ENCODE measurements at regions not wholly inside any gene's neighbourhood (a gene's known extent, or its start where the extent isn't known, plus 50 kb on each side); places are given as distances from the start of the nearest gene placed in this dataset.

- intact Hi-C loops (cut with micrococcal nuclease), result no loop called here
Observed at GRCh38 chr1:59103457-59103856, 193.4 kb upstream of the FGGY start.

DNA sequence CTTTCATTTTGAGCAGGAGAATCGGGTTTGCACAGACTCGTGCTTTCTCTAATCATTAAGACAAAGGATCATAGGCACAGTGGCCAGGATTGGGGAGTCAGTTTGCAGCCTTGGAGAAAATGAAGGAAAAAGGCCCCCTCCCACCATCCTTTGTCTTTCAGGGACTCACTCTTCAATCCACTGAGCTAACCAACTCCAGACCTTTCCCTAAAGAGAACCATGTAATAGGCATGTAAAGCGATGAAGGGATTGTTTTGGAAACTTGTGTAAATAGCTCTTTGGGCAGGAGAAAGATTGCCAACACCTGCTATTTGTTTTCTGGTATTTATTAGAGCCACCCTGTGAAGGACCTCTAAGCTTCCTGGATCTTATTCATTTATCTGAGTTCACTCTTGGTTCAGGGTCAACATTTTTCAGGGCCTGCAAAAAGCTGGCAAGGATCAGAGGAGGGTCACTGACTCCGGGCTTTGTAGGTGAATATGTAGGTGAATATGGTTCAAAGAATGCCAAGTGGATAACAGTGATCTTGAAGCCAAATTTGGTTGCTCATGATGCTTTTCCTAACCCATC is 192.6 kb upstream of the FGGY start:
- intact Hi-C loops (cut with micrococcal nuclease), result no loop called here

DNA sequence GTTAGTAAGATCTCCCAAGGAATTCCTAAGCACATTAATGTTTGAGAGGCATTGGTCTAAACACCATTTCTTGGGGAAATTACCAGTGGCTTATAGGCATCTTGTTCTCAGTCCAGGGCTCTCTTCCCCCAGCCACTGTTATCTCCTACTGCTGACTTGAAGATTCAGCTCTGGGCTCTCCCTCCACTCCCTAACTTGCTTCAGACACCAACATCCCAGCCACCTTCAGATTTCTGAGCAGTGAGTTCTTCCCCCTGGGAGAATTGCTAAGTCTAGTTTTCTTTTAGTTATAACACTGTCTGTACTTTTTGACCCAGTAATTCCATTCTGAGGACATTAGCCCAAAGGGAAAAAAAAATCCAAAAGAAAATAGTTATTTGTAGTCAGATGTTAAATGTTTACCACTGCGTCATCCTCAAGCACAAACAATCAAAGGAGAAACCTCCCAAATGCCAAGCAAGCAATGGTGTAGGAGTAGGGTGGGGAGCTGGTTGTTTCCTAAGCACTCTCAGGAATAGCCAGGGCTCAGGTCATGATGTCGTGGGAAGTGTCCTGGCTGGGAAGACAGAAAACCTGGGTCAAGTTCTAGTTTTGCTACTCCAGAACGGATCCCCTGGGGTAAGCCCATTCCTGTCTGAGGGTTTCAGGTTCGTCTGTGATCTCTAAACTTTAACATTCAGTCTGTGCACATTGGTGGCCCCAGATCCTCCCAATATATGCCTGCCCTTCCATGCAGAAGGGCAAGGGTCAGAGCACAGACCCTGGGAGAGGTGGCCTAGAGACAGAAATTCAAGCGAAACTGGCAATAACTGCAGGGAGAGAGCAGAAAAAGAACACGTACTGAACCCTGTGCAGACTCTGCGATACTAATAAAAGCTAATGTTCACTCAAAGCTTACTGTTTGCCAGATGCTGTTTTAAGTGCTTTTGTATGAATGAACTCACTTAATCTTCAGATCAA is 191.1 kb upstream of the FGGY start:
- intact Hi-C loops (cut with micrococcal nuclease), result no loop called here

DNA sequence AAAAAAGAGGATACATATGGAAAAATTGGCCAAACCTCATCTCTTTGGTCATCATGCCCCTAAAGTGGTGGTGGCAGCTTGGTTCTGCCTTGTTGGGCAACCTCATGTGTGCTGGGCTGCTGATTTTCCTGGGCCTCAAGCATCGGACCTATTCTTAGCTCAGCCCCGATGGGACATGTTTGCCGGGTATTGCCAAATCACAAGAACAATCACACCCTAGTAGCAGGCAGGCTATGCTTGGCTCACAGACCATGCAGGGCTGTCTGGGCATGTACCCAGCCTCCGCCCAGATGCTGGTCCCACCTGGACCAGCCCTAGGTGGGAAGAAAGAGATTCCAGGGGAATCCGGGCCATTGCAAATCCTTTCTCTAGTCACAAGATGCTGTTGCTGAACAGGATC is 189.4 kb upstream of the FGGY start:
- intact Hi-C loops (cut with micrococcal nuclease), result no loop called here

- intact Hi-C loops (cut with micrococcal nuclease), result no loop called here
Observed at GRCh38 chr1:59107916-59108315, 189.0 kb upstream of the FGGY start.

- intact Hi-C loops (cut with micrococcal nuclease), result no loop called here
Observed at GRCh38 chr1:59108481-59109317, 188.2 kb upstream of the FGGY start.

- intact Hi-C loops (cut with micrococcal nuclease), result no loop called here
Observed at GRCh38 chr1:59110271-59110670, 186.6 kb upstream of the FGGY start.

GRCh38 chr1:59113876-59114457 is 182.9 kb upstream of the FGGY start:
- intact Hi-C loops (cut with micrococcal nuclease), result no loop called here

GRCh38 chr1:59115865-59116264 is 181.0 kb upstream of the FGGY start:
- intact Hi-C loops (cut with micrococcal nuclease), result no loop called here

DNA sequence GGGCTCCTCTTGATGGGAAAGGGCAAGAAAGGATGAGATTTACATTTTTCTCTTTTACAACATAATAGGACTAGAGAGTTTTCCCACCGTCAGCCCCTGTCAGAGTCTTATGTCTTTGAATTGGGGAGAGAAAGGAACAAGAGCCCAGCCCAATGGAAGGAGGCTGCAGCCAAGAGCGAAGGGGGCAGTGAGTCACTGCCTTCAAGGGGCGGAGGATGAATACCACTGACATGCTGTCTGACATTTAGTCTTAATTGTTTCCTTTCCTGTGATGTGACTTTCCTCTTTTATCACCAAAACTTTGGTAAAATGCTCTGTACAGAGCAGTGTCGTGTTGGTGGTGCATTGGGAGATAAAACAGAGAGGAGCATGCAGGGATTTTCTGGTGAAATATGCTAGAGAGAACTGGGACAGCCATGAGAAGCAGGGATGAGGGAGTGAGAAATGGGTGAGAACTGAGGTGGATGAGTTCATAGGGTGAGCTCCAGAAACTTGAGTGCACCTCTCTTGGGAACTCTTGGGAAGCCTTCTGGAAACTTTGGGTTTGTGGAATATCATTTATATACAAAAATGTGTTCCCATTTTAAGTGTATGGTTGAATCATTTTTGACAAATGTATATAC is 179.9 kb upstream of the FGGY start:
- intact Hi-C loops (cut with micrococcal nuclease), result no loop called here

DNA sequence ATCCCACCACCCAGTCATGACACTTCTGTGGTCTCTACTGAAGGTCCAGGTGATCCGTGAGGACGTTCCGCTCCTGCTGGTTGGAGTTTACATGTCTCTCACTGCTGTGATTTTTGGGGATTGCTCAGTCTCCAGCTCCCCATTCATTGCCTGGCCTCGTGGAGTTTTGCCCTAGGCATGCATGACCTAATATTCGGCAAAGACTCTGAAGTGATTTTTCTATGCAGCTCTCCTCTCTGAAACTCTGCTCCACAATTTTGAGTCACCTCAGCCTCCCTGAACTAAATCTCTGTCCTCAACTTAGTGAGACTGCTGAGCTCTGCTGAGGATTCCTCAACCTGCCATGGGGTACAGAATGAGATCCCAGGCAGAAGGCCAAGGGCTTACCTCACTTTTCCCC is 174.4 kb upstream of the FGGY start:
- intact Hi-C loops (cut with micrococcal nuclease), result no loop called here

DNA sequence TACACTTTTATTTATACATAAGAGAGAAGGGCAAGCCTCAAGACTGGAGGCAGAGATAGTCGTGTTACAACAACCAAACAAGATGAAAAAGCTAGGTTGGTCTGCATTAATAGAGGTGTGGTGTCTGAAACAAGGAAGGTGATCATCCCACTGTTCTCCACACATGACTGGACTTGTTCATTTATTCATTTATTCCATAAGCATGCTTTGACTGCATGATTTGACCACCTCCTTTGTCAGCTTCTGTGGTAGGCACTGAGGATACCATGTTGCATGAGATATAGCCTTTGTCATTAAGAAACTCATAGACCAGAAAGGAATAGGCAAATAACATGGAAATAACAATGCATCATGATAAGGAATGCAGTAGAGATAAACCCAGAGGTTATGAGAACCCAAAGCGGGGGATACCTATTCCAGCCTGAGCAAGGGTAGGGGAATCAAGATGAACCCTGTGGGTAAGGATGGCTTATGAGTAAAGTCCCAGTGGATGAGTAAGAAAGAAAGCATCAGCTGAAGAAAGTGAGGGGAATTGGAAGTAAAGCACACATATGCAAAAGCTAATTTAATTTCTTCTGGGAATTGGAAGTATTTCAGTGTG is 173.7 kb upstream of the FGGY start:
- intact Hi-C loops (cut with micrococcal nuclease), result no loop called here

GRCh38 chr1:59124166-59124565 is 172.7 kb upstream of the FGGY start:
- intact Hi-C loops (cut with micrococcal nuclease), result no loop called here

GRCh38 chr1:59125154-59125553 is 171.7 kb upstream of the FGGY start:
- intact Hi-C loops (cut with micrococcal nuclease), result no loop called here

DNA sequence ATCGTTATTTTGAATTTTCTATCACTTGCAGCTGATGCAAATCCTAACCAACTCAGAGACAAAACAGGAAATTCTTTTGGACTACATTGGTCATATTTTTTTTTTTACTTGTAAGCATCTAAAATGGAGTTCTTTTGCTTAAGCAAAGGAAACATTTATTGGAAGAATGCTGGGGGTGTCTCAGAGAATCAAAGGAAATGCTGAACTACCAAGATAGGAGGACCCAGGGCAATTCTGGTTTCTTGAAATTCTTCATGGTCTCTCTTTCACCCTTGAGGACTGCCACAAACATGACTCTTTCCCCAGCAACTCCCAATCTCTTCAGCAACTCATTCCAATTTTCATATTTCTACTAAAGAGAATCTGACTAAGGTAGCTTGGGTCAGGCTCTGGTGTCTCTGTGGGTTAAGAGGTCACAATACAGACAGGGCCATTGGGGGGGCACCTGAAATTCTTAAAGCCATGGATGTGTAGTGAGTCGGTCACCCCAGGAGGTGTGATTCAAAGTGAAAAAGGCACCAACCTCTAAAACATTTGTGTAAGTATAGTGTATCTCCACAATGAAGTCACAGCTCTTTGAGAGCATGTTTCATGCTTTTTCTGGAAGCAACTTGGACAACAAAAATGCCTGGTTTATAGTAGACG is 171.1 kb upstream of the FGGY start:
- intact Hi-C loops (cut with micrococcal nuclease), result no loop called here

DNA sequence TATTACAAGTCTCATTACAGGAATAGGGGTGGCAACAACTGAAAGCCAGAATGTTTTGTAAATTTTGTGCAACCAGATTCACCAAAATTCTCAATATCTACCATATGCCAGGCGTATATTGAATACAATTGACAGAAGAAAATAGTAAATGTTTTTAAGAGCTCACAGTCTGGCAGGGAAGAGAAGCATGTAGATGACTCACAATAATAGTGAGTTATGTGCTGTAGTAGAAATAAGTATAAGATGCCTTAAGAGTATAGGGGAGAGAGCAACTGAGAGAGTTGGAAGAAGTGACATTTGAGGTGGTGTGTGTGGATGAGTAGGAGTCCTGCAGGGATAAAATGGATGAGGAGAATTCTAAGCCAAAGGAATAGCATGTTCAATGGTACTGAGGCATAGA is 170.5 kb upstream of the FGGY start:
- intact Hi-C loops (cut with micrococcal nuclease), result no loop called here

DNA sequence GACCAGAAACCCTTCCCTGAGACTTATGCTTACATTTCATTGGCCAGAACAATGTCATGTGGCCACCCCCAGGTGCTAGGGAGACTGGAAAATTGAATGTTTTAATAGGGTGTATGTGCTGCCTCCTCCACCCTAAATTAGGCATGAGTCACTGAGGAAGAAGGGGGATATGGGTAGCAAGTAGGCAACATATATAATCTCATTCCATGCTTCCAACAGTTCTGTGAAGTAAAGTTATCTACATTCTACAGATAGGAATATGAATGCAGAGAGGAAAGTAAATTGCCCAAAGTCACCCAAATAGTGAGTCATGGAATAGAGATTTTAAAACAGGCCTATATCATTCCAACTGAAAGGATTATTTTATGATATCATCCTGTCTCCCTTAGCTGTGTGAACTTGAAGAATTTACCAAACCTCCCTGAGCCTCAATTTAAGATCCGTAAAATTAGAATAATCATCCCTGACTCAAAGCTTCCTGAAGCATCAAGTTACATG is 168.6 kb upstream of the FGGY start:
- intact Hi-C loops (cut with micrococcal nuclease), result no loop called here

DNA sequence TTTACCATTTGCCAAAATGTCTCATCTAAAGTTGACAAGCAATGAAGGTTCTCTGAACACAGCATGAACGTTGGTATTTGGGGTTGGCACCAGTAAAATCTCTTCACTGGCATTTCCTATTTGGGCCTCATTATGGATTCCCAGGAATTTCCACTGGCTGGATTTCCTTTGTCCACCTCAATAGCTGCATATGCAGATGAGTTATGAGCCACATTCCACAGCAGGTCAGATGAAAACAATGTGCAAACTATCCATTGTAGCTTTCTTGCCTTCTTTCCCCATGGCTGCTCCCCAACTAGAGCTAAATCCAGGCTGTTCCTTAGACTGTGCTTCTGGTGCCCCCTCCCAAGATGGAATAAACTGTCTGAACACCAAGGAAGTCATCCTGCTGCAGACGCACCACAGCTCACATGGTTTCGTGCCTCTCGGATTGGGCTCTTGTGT is 168.1 kb upstream of the FGGY start:
- intact Hi-C loops (cut with micrococcal nuclease), result no loop called here

- intact Hi-C loops (cut with micrococcal nuclease), result no loop called here
Observed at GRCh38 chr1:59132295-59132694, 164.6 kb upstream of the FGGY start.

GRCh38 chr1:59133997-59134396 is 162.9 kb upstream of the FGGY start:
- intact Hi-C loops (cut with micrococcal nuclease), result no loop called here

Data from T-helper 1 cell treated with Interleukin-12 subunit alpha and Interleukin-12 subunit beta and Interleukin-4 antibody, amounts not matched to agents 30 ng/mL and 1 ng/mL, for 36 hours (primary cell).